Body of pancreas (tissue), 4 donors: ENCODE measurements at regions not wholly inside any gene's neighbourhood (a gene's known extent, or its start where the extent isn't known, plus 50 kb on each side); places are given as distances from the start of the nearest gene placed in this dataset.

ENCODE experiments used
- ATAC-seq: fragments of 150-250 bp; one replicate; pipeline ENCODE4 v1.9.1; 2016
- DNase-seq, 4 donors: peaks; one replicate each; pipeline ENCODE4 v3.0.0-alpha.2; 2019
- H3K27ac ChIP-seq, 4 donors: fragments of 200-600 bp; sonication (generic); 1 replicate in 3 of 4; 2 replicates in 1 of 4; pipeline versions ENCODE4 v1.5.1 to v1.6.1; 2016 to 2019; ENCODE audit warnings: mild to moderate bottlenecking in 1 of 4, mixed read lengths in 1 of 4, moderate library complexity in 1 of 4
- H3K27me3 ChIP-seq, 2 donors: fragments of 200-600 bp; sonication (generic); one replicate each; pipeline ENCODE4 v1.6.0; 2016; ENCODE audit warnings: mild to moderate bottlenecking in 1 of 2
- H3K36me3 ChIP-seq, 2 donors: fragments of 200-600 bp; sonication (generic); replicated peaks in 1 of 2; 2 replicates each; pipeline ENCODE4 v1.5.1; 2016; ENCODE audit warnings: low read depth in 2 of 2; ENCODE audit not compliant: insufficient read depth in 1 of 2
- H3K4me1 ChIP-seq: fragments of 200-600 bp; sonication (generic); one replicate; pipeline ENCODE4 v1.6.0; 2016
- H3K4me3 ChIP-seq, 2 donors: fragments of 200-600 bp; sonication (generic); 1 replicate in 1 of 2; 2 replicates in 1 of 2; pipeline ENCODE4 v1.5.1; 2016 to 2019
- H3K9me3 ChIP-seq, 3 donors: fragments of 200-600 bp; sonication (generic); 1 replicate in 2 of 3; 2 replicates in 1 of 3; pipeline ENCODE4 v1.5.1; 2016
- CTCF ChIP-seq, 7 experiments: fragments of 450-650 bp in 4 of 7; fragments of 200-600 bp in 3 of 7; sonication (generic) in 3 of 7; IDR thresholded peaks; one replicate each; pipeline ENCODE4 v1.5.1; 2016 to 2019; ENCODE audit warnings: antibody characterized with exemption in 7 of 7
- POLR2A ChIP-seq, 3 donors: fragments of 450-650 bp; IDR thresholded peaks; one replicate each; pipeline ENCODE4 v1.6.1; 2016; ENCODE audit warnings: antibody characterized with exemption in 3 of 3, mild to moderate bottlenecking in 2 of 3
- WGBS, 2 donors: methylation state at CpG; one replicate each; pipeline ENCODE4 v1.1.5; 2017; 5-methylcytosine and 5-hydroxymethylcytosine counted together
- intact Hi-C: fragments of 100-400 bp; cut with DNase I; formaldehyde crosslinking; loops from one replicate; pipeline ENCODE4 v1.15.1; 2023

- no peak overlapping the region for H3K27ac ChIP-seq
- ATAC-seq = no peak
- no peaks in the 10 kb centered on the region for H3K9me3 ChIP-seq
- H3K4me1 ChIP-seq = no peaks in the 10 kb centered on the region
- 60 to 62% methylated on average over 6 of the region's 6 CpGs for WGBS, 2 donors
- intact Hi-C loops = no loop called here
- TF ChIP-seq POLR2A (IDR thresholded peaks at IDR 0.05) = no peak
- TF ChIP-seq CTCF (IDR thresholded peaks at IDR 0.05) = no peak
- no peak overlapping the region for H3K4me3 ChIP-seq
- no peaks in the 10 kb centered on the region for H3K36me3 ChIP-seq
- H3K27me3 ChIP-seq = no peaks in the 10 kb centered on the region
- DNase-seq = no peak
Measured at GRCh38 chr5:66246608-66247007, 102.5 kb downstream of the SREK1 start.

- intact Hi-C loops = no loop called here
- TF ChIP-seq CTCF (IDR thresholded peaks at IDR 0.05) = no peak
- TF ChIP-seq POLR2A (IDR thresholded peaks at IDR 0.05) = no peak
- no peak for ATAC-seq
Measured at GRCh38 chr5:66247176-66247960, 103.3 kb downstream of the SREK1 start.

GRCh38 chr5:66248874-66249273 is 104.8 kb downstream of the SREK1 start:
- Histone ChIP-seq H3K4me3 (no peak overlapping the region), H3K27ac (no peak overlapping the region), H3K4me1 (no peaks in the 10 kb centered on the region), H3K36me3 (no peaks in the 10 kb centered on the region), H3K9me3 (no peaks in the 10 kb centered on the region), H3K27me3 (no peaks in the 10 kb centered on the region)
- DNase-seq = no peak
- ATAC-seq = no peak
- intact Hi-C loops = no loop called here
- 58 to 64% methylated on average over 2 of the region's 2 CpGs for WGBS, 2 donors
- TF ChIP-seq POLR2A (IDR thresholded peaks at IDR 0.05) (no peak), CTCF (IDR thresholded peaks at IDR 0.05) (no peak)

More at GRCh38 chr5:66247176-66247960, 103.3 kb downstream of the SREK1 start:
- Histone ChIP-seq H3K4me1 (no peaks in the 10 kb centered on the region), H3K27ac (no peak overlapping the region), H3K9me3 (no peaks in the 10 kb centered on the region), H3K4me3 (no peak overlapping the region), H3K36me3 (no peaks in the 10 kb centered on the region), H3K27me3 (no peaks in the 10 kb centered on the region)
- 56 to 80% methylated on average over 4 of the region's 4 CpGs for WGBS, 2 donors
- no peak for DNase-seq

- 74 to 79% methylated on average over 4 of the region's 4 CpGs for WGBS, 2 donors
- ATAC-seq (no peak), DNase-seq (no peak)
- H3K27ac ChIP-seq = no peak overlapping the region
- H3K4me1 ChIP-seq = no peaks in the 10 kb centered on the region
- H3K36me3 ChIP-seq = no peaks in the 10 kb centered on the region
- TF ChIP-seq POLR2A (IDR thresholded peaks at IDR 0.05) = no peak
- TF ChIP-seq CTCF (IDR thresholded peaks at IDR 0.05) = no peak
- intact Hi-C loops = no loop called here
- H3K9me3 ChIP-seq = no peaks in the 10 kb centered on the region
- no peaks in the 10 kb centered on the region for H3K27me3 ChIP-seq
- no peak overlapping the region for H3K4me3 ChIP-seq
Measured at GRCh38 chr5:66249920-66250319, 105.8 kb downstream of the SREK1 start.

- WGBS, 2 donors = 58 to 74% methylated on average over 3 of the region's 3 CpGs
- no peak overlapping the region for H3K27ac ChIP-seq
- ATAC-seq (no peak), DNase-seq (no peak)
- no peaks in the 10 kb centered on the region for H3K27me3 ChIP-seq
- H3K9me3 ChIP-seq = no peaks in the 10 kb centered on the region
- intact Hi-C loops = no loop called here
- H3K36me3 ChIP-seq = no peaks in the 10 kb centered on the region
- H3K4me1 ChIP-seq = no peaks in the 10 kb centered on the region
- no peak for TF ChIP-seq CTCF (IDR thresholded peaks at IDR 0.05)
- TF ChIP-seq POLR2A (IDR thresholded peaks at IDR 0.05) = no peak
- H3K4me3 ChIP-seq = no peak overlapping the region
Measured at GRCh38 chr5:66252849-66253248, 108.7 kb downstream of the SREK1 start.
